ENCODE measurements at regions not wholly inside any gene's neighbourhood (a gene's known extent, or its start where the extent isn't known, plus 50 kb on each side); places are given as distances from the start of the nearest gene placed in this dataset.
A peak's percentile ranks its signal among the peaks of the same experiment; 100 is the strongest.

GRCh38 chr11:116232364-116232828, 540.4 kb downstream of the BUD13 start:
- TF ChIP-seq CTCF (IDR thresholded peaks at IDR 0.05): no peak
- TF ChIP-seq POLR2A (IDR thresholded peaks at IDR 0.05): no peak
- H3K4me3 ChIP-seq: no peak overlapping the region
- peaks cover 0 to 18% (median 5%) of the 10 kb centered on the region in 3 donors for H3K4me1 ChIP-seq
- DNase-seq: no peak
- no peaks in the 10 kb centered on the region for H3K9me3 ChIP-seq
- intact Hi-C loops (cut with DNase I): no loop called here
- no peaks in the 10 kb centered on the region for H3K36me3 ChIP-seq
- H3K27me3 ChIP-seq: peaks cover 0 to 10% (median 0%) of the 10 kb centered on the region in 4 donors
- 19 to 42% methylated on average over 8 of the region's 8 CpGs for WGBS, 2 donors
- H3K27ac ChIP-seq: peak overlapping the region in 2 of 4 donors; percentile 21 to 61

- no peak overlapping the region for H3K4me3 ChIP-seq
- WGBS, 2 donors: 72 to 77% methylated on average over 7 of the region's 7 CpGs
- peaks cover 0 to 14% (median 0%) of the 10 kb centered on the region in 4 donors for H3K27me3 ChIP-seq
- intact Hi-C loops (cut with DNase I): no loop called here
- peak overlapping the region in 1 of 4 donors; percentile 21 for H3K27ac ChIP-seq
- no peaks in the 10 kb centered on the region for H3K36me3 ChIP-seq
- DNase-seq: no peak
- H3K9me3 ChIP-seq: no peaks in the 10 kb centered on the region
- TF ChIP-seq CTCF (IDR thresholded peaks at IDR 0.05): no peak
- no peak for TF ChIP-seq POLR2A (IDR thresholded peaks at IDR 0.05)
- peaks cover 0 to 18% (median 5%) of the 10 kb centered on the region in 3 donors for H3K4me1 ChIP-seq
These were observed 541.2 kb downstream of the BUD13 start for GRCh38 chr11:116231543-116231942.

- WGBS, 2 donors: 91 to 94% methylated on average over 7 to 8 of the region's 8 CpGs
- Histone ChIP-seq H3K36me3 (no peaks in the 10 kb centered on the region), H3K27ac (no peak overlapping the region), H3K4me1 (peaks cover 0 to 18% (median 5%) of the 10 kb centered on the region in 3 donors), H3K27me3 (peaks cover 0 to 16% (median 0%) of the 10 kb centered on the region in 4 donors), H3K9me3 (no peaks in the 10 kb centered on the region), H3K4me3 (no peak overlapping the region)
- intact Hi-C loops (cut with DNase I): no loop called here
- DNase-seq: no peak
- no peak for TF ChIP-seq POLR2A (IDR thresholded peaks at IDR 0.05)
- TF ChIP-seq CTCF (IDR thresholded peaks at IDR 0.05): no peak
These were observed 542.3 kb downstream of the BUD13 start for GRCh38 chr11:116230438-116230837.

- H3K27ac ChIP-seq: no peak overlapping the region
- H3K4me3 ChIP-seq: no peak overlapping the region
- H3K36me3 ChIP-seq: no peaks in the 10 kb centered on the region
- H3K4me1 ChIP-seq: peaks cover 0 to 18% (median 5%) of the 10 kb centered on the region in 3 donors
- intact Hi-C loops (cut with DNase I): no loop called here
- H3K27me3 ChIP-seq: peaks cover 0 to 16% (median 0%) of the 10 kb centered on the region in 4 donors
- no peaks in the 10 kb centered on the region for H3K9me3 ChIP-seq
- 61 to 69% methylated on average over 9 of the region's 9 CpGs for WGBS, 2 donors
- no peak for DNase-seq
- TF ChIP-seq POLR2A (IDR thresholded peaks at IDR 0.05) (no peak), CTCF (IDR thresholded peaks at IDR 0.05) (no peak)
These were observed 543.4 kb downstream of the BUD13 start for GRCh38 chr11:116229236-116229970.

GRCh38 chr11:116226731-116227130, 546.1 kb downstream of the BUD13 start:
- Histone ChIP-seq H3K27me3 (peaks cover 0 to 16% (median 0%) of the 10 kb centered on the region in 4 donors), H3K27ac (no peak overlapping the region), H3K4me3 (no peak overlapping the region), H3K4me1 (no peaks in the 10 kb centered on the region), H3K9me3 (no peaks in the 10 kb centered on the region), H3K36me3 (no peaks in the 10 kb centered on the region)
- DNase-seq: no peak
- WGBS, 2 donors: 80% methylated on average over 1 to 3 of the region's 3 CpGs
- no peak for TF ChIP-seq CTCF (IDR thresholded peaks at IDR 0.05)
- no peak for TF ChIP-seq POLR2A (IDR thresholded peaks at IDR 0.05)
- intact Hi-C loops (cut with DNase I): no loop called here

Data from esophagus squamous epithelium (tissue), 5 donors.